ENCODE measurements at regions not wholly inside any gene's neighbourhood (a gene's known extent, or its start where the extent isn't known, plus 50 kb on each side); places are given as distances from the start of the nearest gene placed in this dataset.

DNA sequence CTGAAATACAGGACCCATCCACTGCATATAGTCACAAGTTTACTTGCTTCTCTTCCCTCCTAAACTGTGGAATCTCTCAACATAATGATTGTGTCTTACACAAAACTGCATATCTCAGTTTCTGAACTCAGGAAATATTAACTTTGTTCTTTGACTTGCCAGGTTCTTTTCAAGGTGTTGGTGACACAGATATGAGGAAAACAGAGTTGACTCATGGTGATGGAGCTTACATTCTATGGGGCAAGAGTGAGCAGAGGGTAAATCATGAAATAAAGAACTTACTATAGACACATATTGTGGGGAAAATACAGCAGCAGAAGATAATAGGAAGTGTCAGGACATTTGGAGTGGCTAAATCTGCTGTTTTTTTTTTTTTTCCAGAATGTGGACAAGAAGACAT, 72.5 kb upstream of the IGFBP3 start:
- TF ChIP-seq GABPA (IDR thresholded peaks at IDR 0.05; ENCODE audit: borderline replicate concordance, insufficient read depth, low read length) (no peak), POLR2A (IDR thresholded peaks at IDR 0.05; ENCODE audit: control extremely low read depth in 1 of 2, low read depth in 2 of 2, low read length in 2 of 2) (no peak)

Data from H1 (cell line).